IMR-90 (cell line): ENCODE measurements at regions not wholly inside any gene's neighbourhood (a gene's known extent, or its start where the extent isn't known, plus 50 kb on each side); places are given as distances from the start of the nearest gene placed in this dataset.
"Not testable (repeated sequence)": the region's sequence is repeated elsewhere in the genome, so short reads cannot be mapped to it uniquely, and the experiment has no call there.

Experiments used
- BHLHE40 ChIP-seq: fragments of 150-350 bp; IDR thresholded peaks from 2 replicates; pipeline ENCODE4 v1.6.1; 2016; ENCODE audit warnings: mild to moderate bottlenecking, low read depth, low read length
- CEBPB ChIP-seq: IDR thresholded peaks from 2 replicates; pipeline ENCODE4 v1.6.1; 2012; ENCODE audit warnings: low read depth, low read length, improper control_type of control experiment
- CHD1 ChIP-seq: IDR thresholded peaks from 2 replicates; pipeline ENCODE4 v1.6.1; 2012; ENCODE audit warnings: low read depth, low read length, improper control_type of control experiment
- FOS ChIP-seq: fragments of 150-350 bp; IDR thresholded peaks from 2 replicates; pipeline ENCODE4 v1.6.1; 2016; ENCODE audit warnings: low read depth, low read length
- MAFK ChIP-seq: IDR thresholded peaks from 2 replicates; pipeline ENCODE4 v1.6.1; 2012; ENCODE audit warnings: low read depth, low read length, improper control_type of control experiment
- MAZ ChIP-seq: IDR thresholded peaks from 2 replicates; pipeline ENCODE4 v1.6.1; 2012; ENCODE audit warnings: low read depth, mild to moderate bottlenecking, low read length, improper control_type of control experiment, moderate library complexity, borderline replicate concordance
- MXI1 ChIP-seq: IDR thresholded peaks from 2 replicates; pipeline ENCODE4 v1.6.1; 2012; ENCODE audit warnings: low read depth, mild to moderate bottlenecking, low read length, moderate library complexity, borderline replicate concordance
- POLR2A ChIP-seq: IDR thresholded peaks from 2 replicates; pipeline ENCODE4 v1.6.1; 2012; ENCODE audit warnings: mild to moderate bottlenecking, low read depth, low read length
- RAD21 ChIP-seq: IDR thresholded peaks from 2 replicates; pipeline ENCODE4 v1.6.1; 2012; ENCODE audit warnings: low read length, improper control_type of control experiment
- RCOR1 ChIP-seq: IDR thresholded peaks from 2 replicates; pipeline ENCODE4 v1.6.1; 2012; ENCODE audit warnings: mild to moderate bottlenecking, low read length, improper control_type of control experiment; ENCODE audit not compliant: insufficient replicate concordance
- RFX5 ChIP-seq: IDR thresholded peaks from 2 replicates; pipeline ENCODE4 v1.8.0; 2012; ENCODE audit warnings: low read depth, mild to moderate bottlenecking, low read length, moderate library complexity
- SMC3 ChIP-seq: fragments of 150-350 bp; IDR thresholded peaks from 2 replicates; pipeline ENCODE4 v1.6.1; 2016; ENCODE audit warnings: low read depth, mild to moderate bottlenecking, antibody characterized with exemption, low read length, moderate library complexity
- USF2 ChIP-seq: fragments of 150-350 bp; IDR thresholded peaks from 2 replicates; pipeline ENCODE4 v1.6.1; 2017; ENCODE audit warnings: mild to moderate bottlenecking, antibody characterized with exemption, low read length, low read depth
- TF ChIP-seq, protein P1 (sequence below): conservative IDR thresholded peaks from 2 replicates; pipeline ENCODE4 v1.5.1; 2012; ENCODE audit warnings: mild to moderate bottlenecking, low read depth, low read length, improper control_type of control experiment

DNA sequence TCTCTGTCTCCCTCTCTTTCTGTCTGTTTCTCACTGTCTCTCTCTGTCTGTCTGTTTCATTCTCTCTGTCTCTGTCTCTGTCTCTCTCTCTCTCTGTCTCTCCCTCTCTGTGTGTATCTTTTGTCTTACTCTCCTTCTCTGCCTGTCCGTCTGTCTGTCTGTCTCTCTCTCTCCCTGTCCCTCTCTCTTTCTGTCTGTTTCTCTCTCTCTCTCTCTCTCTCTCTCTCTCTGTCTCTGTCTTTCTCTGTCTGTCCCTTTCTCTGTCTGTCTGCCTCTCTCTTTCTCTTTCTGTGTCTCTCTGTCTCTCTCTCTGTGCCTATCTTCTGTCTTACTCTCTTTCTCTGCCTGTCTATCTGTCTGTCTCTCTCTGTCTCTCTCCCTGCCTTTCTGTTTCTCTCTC lies 2288.4 kb upstream of the TPTE start:
- TF ChIP-seq RAD21, RFX5, USF2, CEBPB, MXI1, MAZ, RCOR1, POLR2A, BHLHE40, CHD1, FOS, SMC3, MAFK: not testable (repeated sequence)
- TF ChIP-seq, protein P1, sequence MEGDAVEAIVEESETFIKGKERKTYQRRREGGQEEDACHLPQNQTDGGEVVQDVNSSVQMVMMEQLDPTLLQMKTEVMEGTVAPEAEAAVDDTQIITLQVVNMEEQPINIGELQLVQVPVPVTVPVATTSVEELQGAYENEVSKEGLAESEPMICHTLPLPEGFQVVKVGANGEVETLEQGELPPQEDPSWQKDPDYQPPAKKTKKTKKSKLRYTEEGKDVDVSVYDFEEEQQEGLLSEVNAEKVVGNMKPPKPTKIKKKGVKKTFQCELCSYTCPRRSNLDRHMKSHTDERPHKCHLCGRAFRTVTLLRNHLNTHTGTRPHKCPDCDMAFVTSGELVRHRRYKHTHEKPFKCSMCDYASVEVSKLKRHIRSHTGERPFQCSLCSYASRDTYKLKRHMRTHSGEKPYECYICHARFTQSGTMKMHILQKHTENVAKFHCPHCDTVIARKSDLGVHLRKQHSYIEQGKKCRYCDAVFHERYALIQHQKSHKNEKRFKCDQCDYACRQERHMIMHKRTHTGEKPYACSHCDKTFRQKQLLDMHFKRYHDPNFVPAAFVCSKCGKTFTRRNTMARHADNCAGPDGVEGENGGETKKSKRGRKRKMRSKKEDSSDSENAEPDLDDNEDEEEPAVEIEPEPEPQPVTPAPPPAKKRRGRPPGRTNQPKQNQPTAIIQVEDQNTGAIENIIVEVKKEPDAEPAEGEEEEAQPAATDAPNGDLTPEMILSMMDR: not testable (repeated sequence)
